HCT116 (cell line): ENCODE measurements at regions not wholly inside any gene's neighbourhood (a gene's known extent, or its start where the extent isn't known, plus 50 kb on each side); places are given as distances from the start of the nearest gene placed in this dataset.

Experiments
- ATAC-seq: fragments of 200-7000 bp; cut with Tn5 transposase; 2 replicates; pipeline ENCODE4 v1.9.1; 2020; ENCODE audit warnings: mild to moderate bottlenecking, moderate library complexity
- BruUV-seq: library from RNA; stranded (reverse); fragments of 400-500 nt; replicated peaks from 2 replicates; lab custom pipeline; 2021; lab: Mats Ljungman, UMichigan
- CTCF ChIA-PET: fragments of 300-600 bp; sonication (Branson Sonifier 250); formaldehyde crosslinking; loops from one replicate; lab custom pipeline; 2021; ENCODE audit warnings: antibody characterized with exemption; lab: Charles Lee
- POLR2A ChIA-PET: fragments of 300-600, 350-600 bp; sonication (Branson Sonifier 250); formaldehyde crosslinking; loops from one replicate; lab custom pipeline; 2021; ENCODE audit warnings: antibody characterized with exemption; lab: Charles Lee
- RAD21 ChIA-PET, 2 experiments: fragments of 300-600 bp; sonication (Branson Sonifier 250); formaldehyde crosslinking; loops; one replicate each; lab custom pipeline; 2023; ENCODE audit warnings: low total read pairs in 2 of 2; ENCODE audit not compliant: uncharacterized antibody in 2 of 2, unreplicated experiment in 2 of 2, low non-redundant PET in 1 of 2; lab: Charles Lee
- DNase-seq: peaks from one replicate; pipeline ENCODE4 v3.0.0-alpha.2; 2010; ENCODE audit warnings: low read depth, low spot score
- H2AFZ ChIP-seq: fragments of 200-600 bp; shearing (Covaris generic), sonication (generic); 2 replicates; pipeline ENCODE4 v1.6.1; 2017; ENCODE audit warnings: low read depth, mixed run types, mixed read lengths, antibody characterized with exemption, low read length; ENCODE audit not compliant: poor library complexity, severe bottlenecking
- H3K27ac ChIP-seq: 2 replicates; pipeline ENCODE4 v1.5.1; 2012; ENCODE audit warnings: low read depth, low read length
- H3K27me3 ChIP-seq: fragments of 200-600 bp; sonication (generic); 2 replicates; pipeline ENCODE4 v1.6.1; 2016; ENCODE audit warnings: mixed run types, low read length, mixed read lengths; ENCODE audit not compliant: insufficient read depth
- H3K36me3 ChIP-seq, 2 experiments: fragments of 200-500 bp in 1 of 2; fragments of 200-600 bp in 1 of 2; sonication (Bioruptor generic) in 1 of 2; sonication (generic) in 1 of 2; 2 replicates each; pipeline versions ENCODE4 v1.5.1 to v1.6.1; 2014 to 2016; ENCODE audit warnings: low read length in 2 of 2, inconsistent platforms in 1 of 2, mixed read lengths in 1 of 2, mixed run types in 1 of 2; ENCODE audit not compliant: insufficient read depth in 2 of 2, control insufficient read depth in 1 of 2
- H3K4me1 ChIP-seq, 2 experiments: fragments of 200-600 bp in 1 of 2; sonication (generic) in 1 of 2; 2 replicates each; pipeline versions ENCODE4 v1.5.1 to v1.6.1; 2012 to 2017; ENCODE audit warnings: low read length in 2 of 2, inconsistent platforms in 1 of 2, mild to moderate bottlenecking in 1 of 2, mixed read lengths in 1 of 2, mixed run types in 1 of 2, moderate library complexity in 1 of 2; ENCODE audit not compliant: insufficient read depth in 2 of 2, control insufficient read depth in 1 of 2
- H3K4me2 ChIP-seq: fragments of 200-600 bp; sonication (generic); 2 replicates; pipeline ENCODE4 v1.6.1; 2017; ENCODE audit warnings: mixed run types, low read length, mixed read lengths
- H3K4me3 ChIP-seq, 2 experiments: fragments of 200-600 bp in 1 of 2; sonication (generic) in 1 of 2; replicated peaks in 1 of 2; 2 replicates each; pipeline ENCODE4 v1.5.1; 2011 to 2016; ENCODE audit warnings: low read length in 2 of 2, control low read depth in 1 of 2, low read depth in 1 of 2, mild to moderate bottlenecking in 1 of 2, mixed read lengths in 1 of 2, mixed run types in 1 of 2
- H3K79me2 ChIP-seq: fragments of 200-600 bp; sonication (generic); 2 replicates; pipeline ENCODE4 v1.6.1; 2017; ENCODE audit warnings: mild to moderate bottlenecking, mixed run types, low read length, moderate library complexity, mixed read lengths; ENCODE audit not compliant: insufficient read depth
- H3K9ac ChIP-seq: fragments of 200-600 bp; sonication (generic); 2 replicates; pipeline ENCODE4 v1.6.1; 2016; ENCODE audit warnings: low read length, mixed read lengths
- H3K9me2 ChIP-seq: fragments of 200-600 bp; sonication (generic), shearing (Covaris generic); 2 replicates; pipeline ENCODE4 v1.6.1; 2017; ENCODE audit warnings: mixed run types, mild to moderate bottlenecking, moderate library complexity; ENCODE audit not compliant: insufficient read depth
- H3K9me3 ChIP-seq, 2 experiments: fragments of 200-500 bp in 1 of 2; fragments of 200-600 bp in 1 of 2; sonication (Bioruptor generic) in 1 of 2; sonication (generic) in 1 of 2; 2 replicates each; pipeline ENCODE4 v1.6.1; 2014 to 2017; ENCODE audit warnings: low read length in 2 of 2, mixed read lengths in 2 of 2, inconsistent platforms in 1 of 2, low read depth in 1 of 2, mild to moderate bottlenecking in 1 of 2, mixed run types in 1 of 2, moderate library complexity in 1 of 2; ENCODE audit not compliant: control insufficient read depth in 1 of 2, insufficient read depth in 1 of 2
- H4K20me1 ChIP-seq: fragments of 200-600 bp; sonication (generic), shearing (Covaris generic); 2 replicates; pipeline ENCODE4 v1.6.1; 2017; ENCODE audit warnings: mixed run types, mild to moderate bottlenecking, moderate library complexity; ENCODE audit not compliant: insufficient read depth
- CEBPB ChIP-seq: IDR thresholded peaks from 2 replicates; pipeline ENCODE4 v1.6.1; 2012; ENCODE audit warnings: low read depth
- EGR1 ChIP-seq: IDR thresholded peaks from 2 replicates; pipeline ENCODE4 v1.6.1; 2012; ENCODE audit warnings: low read depth
- EZH2 ChIP-seq: fragments of 200-600 bp; sonication (generic); IDR thresholded peaks from 2 replicates; pipeline ENCODE4 v1.6.1; 2017; ENCODE audit warnings: antibody characterized with exemption, mixed run types
- FOSL1 ChIP-seq: IDR thresholded peaks from 2 replicates; pipeline ENCODE4 v1.6.1; 2012; ENCODE audit warnings: low read depth
- POLR2AphosphoS5 ChIP-seq: IDR thresholded peaks from 2 replicates; pipeline ENCODE4 v1.6.1; 2011; ENCODE audit warnings: mild to moderate bottlenecking, low read depth, low read length, moderate library complexity
- RAD21 ChIP-seq: IDR thresholded peaks from 2 replicates; pipeline ENCODE4 v1.6.1; 2012; ENCODE audit warnings: low read depth, mild to moderate bottlenecking
- SIN3A ChIP-seq: IDR thresholded peaks from 2 replicates; pipeline ENCODE4 v1.6.1; 2012; ENCODE audit warnings: low read depth
- TCF7L2 ChIP-seq: IDR thresholded peaks from 2 replicates; pipeline ENCODE4 v1.7.0; 2011; ENCODE audit warnings: borderline replicate concordance, inconsistent platforms; ENCODE audit not compliant: insufficient read depth, insufficient read length; ENCODE audit errors: extremely low read depth
- YY1 ChIP-seq: IDR thresholded peaks from 2 replicates; pipeline ENCODE4 v1.6.1; 2011; ENCODE audit warnings: low read length, low read depth, moderate library complexity, mild to moderate bottlenecking; ENCODE audit not compliant: insufficient replicate concordance; ENCODE audit errors: extremely low read depth
- intact Hi-C: fragments of 100-400 bp; cut with micrococcal nuclease; formaldehyde crosslinking; loops from 2 replicates; pipeline ENCODE4 v1.10.0; 2022
- TF ChIP-seq, protein P1 (sequence below): IDR thresholded peaks from 2 replicates; pipeline ENCODE4 v1.6.1; 2012
- TF ChIP-seq, protein P2 (sequence below): IDR thresholded peaks from 2 replicates; pipeline ENCODE4 v1.6.1; 2012; ENCODE audit warnings: low read depth

DNA sequence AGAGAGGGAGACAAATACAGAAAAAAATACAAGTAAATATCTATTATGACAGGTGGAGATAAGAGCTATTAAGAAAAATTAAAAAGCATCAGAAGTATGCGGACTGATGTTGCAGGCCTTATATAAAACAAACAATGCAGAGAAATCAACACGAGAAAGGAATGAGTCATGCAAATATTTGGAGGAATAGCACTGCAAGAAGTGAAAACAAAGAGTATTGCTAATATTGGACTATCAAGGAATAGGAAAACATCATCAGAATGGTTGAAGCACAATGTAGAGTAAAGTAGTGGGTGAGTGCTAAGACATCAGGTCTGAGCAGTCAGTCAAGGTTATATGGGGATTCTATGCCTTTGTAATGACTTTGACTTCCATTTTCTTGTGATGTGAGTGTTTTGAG lies 657.5 kb upstream of the GJE1 start:
- POLR2A ChIA-PET = no interaction called here
- no peak overlapping the region for H2AFZ ChIP-seq
- ATAC-seq = no peak
- H3K4me3 ChIP-seq = no peak overlapping the region
- H3K4me1 ChIP-seq = no peaks in the 10 kb centered on the region
- no peaks in the 10 kb centered on the region for H4K20me1 ChIP-seq
- RAD21 ChIA-PET = no interaction called here
- CTCF ChIA-PET = no interaction called here
- no peak overlapping the region for H3K27ac ChIP-seq
- no peaks in the 10 kb centered on the region for H3K9me2 ChIP-seq
- intact Hi-C loops = no loop called here
- H3K27me3 ChIP-seq = no peaks in the 10 kb centered on the region
- H3K9ac ChIP-seq = no peak overlapping the region
- DNase-seq = no peak
- no peaks in the 10 kb centered on the region for H3K9me3 ChIP-seq
- H3K36me3 ChIP-seq = no peaks in the 10 kb centered on the region
- BruUV-seq = no TSS peak
- H3K79me2 ChIP-seq = no peaks in the 10 kb centered on the region
- no peak overlapping the region for H3K4me2 ChIP-seq
- TF ChIP-seq FOSL1 (no peak), EGR1 (no peak), RAD21 (no peak), EZH2 (no peak), POLR2AphosphoS5 (no peak), SIN3A (no peak), YY1 (no peak), TCF7L2 (no peak), CEBPB (no peak)
- TF ChIP-seq, protein P1, sequence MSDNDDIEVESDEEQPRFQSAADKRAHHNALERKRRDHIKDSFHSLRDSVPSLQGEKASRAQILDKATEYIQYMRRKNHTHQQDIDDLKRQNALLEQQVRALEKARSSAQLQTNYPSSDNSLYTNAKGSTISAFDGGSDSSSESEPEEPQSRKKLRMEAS = no peak
- TF ChIP-seq, protein P2, sequence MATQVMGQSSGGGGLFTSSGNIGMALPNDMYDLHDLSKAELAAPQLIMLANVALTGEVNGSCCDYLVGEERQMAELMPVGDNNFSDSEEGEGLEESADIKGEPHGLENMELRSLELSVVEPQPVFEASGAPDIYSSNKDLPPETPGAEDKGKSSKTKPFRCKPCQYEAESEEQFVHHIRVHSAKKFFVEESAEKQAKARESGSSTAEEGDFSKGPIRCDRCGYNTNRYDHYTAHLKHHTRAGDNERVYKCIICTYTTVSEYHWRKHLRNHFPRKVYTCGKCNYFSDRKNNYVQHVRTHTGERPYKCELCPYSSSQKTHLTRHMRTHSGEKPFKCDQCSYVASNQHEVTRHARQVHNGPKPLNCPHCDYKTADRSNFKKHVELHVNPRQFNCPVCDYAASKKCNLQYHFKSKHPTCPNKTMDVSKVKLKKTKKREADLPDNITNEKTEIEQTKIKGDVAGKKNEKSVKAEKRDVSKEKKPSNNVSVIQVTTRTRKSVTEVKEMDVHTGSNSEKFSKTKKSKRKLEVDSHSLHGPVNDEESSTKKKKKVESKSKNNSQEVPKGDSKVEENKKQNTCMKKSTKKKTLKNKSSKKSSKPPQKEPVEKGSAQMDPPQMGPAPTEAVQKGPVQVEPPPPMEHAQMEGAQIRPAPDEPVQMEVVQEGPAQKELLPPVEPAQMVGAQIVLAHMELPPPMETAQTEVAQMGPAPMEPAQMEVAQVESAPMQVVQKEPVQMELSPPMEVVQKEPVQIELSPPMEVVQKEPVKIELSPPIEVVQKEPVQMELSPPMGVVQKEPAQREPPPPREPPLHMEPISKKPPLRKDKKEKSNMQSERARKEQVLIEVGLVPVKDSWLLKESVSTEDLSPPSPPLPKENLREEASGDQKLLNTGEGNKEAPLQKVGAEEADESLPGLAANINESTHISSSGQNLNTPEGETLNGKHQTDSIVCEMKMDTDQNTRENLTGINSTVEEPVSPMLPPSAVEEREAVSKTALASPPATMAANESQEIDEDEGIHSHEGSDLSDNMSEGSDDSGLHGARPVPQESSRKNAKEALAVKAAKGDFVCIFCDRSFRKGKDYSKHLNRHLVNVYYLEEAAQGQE = no peak
- TF ChIP-seq, all 23 proteins: peak for 0
